Naive thymus-derived CD4-positive, alpha-beta T cell (primary cell): ENCODE measurements at regions not wholly inside any gene's neighbourhood (a gene's known extent, or its start where the extent isn't known, plus 50 kb on each side); places are given as distances from the start of the nearest gene placed in this dataset.

Source experiments
- ATAC-seq: fragments of 150-1000 bp; cut with Tn5 transposase; 2 replicates; pipeline ENCODE4 v1.10.0; 2021; ENCODE audit warnings: mild to moderate bottlenecking, moderate library complexity
- CTCF ChIA-PET: fragments of 350-600 bp; sonication (Branson Sonifier 250); formaldehyde crosslinking; loops from one replicate; lab custom pipeline; 2021; ENCODE audit warnings: antibody characterized with exemption; lab: Charles Lee
- POLR2A ChIA-PET: fragments of 350-600 bp; sonication (Branson Sonifier 250); formaldehyde crosslinking; loops from one replicate; lab custom pipeline; 2021; ENCODE audit warnings: antibody characterized with exemption, inconsistent platforms; lab: Charles Lee
- DNase-seq, 9 donors: peaks; one replicate each; pipeline versions ENCODE4 v3.0.0 to v3.0.0-alpha.2; 2020 to 2022; ENCODE audit warnings: mixed read lengths in 1 of 9
- H3K27ac ChIP-seq: one replicate; pipeline ENCODE4 v1.7.0; 2013; ENCODE audit warnings: mild to moderate bottlenecking, low read depth, low read length, moderate library complexity
- H3K27me3 ChIP-seq, 2 donors: one replicate each; pipeline ENCODE4 v1.7.0; 2013; ENCODE audit warnings: low read length in 2 of 2, mild to moderate bottlenecking in 2 of 2, moderate library complexity in 2 of 2; ENCODE audit not compliant: control insufficient read depth in 2 of 2, insufficient read depth in 2 of 2
- H3K36me3 ChIP-seq, 3 experiments: 1 replicate in 2 of 3; 2 replicates in 1 of 3; pipeline ENCODE4 v1.7.0; 2013; ENCODE audit warnings: low read length in 3 of 3, mild to moderate bottlenecking in 3 of 3, moderate library complexity in 1 of 3; ENCODE audit not compliant: insufficient read depth in 3 of 3, control insufficient read depth in 2 of 3
- H3K4me1 ChIP-seq, 2 donors: one replicate each; pipeline ENCODE4 v1.7.0; 2013; ENCODE audit warnings: low read length in 2 of 2, mild to moderate bottlenecking in 2 of 2, moderate library complexity in 1 of 2; ENCODE audit not compliant: control insufficient read depth in 2 of 2, insufficient read depth in 2 of 2
- H3K4me3 ChIP-seq: 2 replicates; pipeline ENCODE4 v1.7.0; 2013; ENCODE audit warnings: mild to moderate bottlenecking, low read length
- H3K9me3 ChIP-seq, 3 experiments: 1 replicate in 2 of 3; 2 replicates in 1 of 3; pipeline ENCODE4 v1.7.0; 2013; ENCODE audit warnings: low read length in 3 of 3; ENCODE audit not compliant: control insufficient read depth in 2 of 3
- H3K27ac Mint-ChIP-seq, 9 donors: one replicate each; pipeline ENCODE4 v1.8.0; 2020 to 2022; ENCODE audit warnings: mixed read lengths in 9 of 9, mild to moderate bottlenecking in 8 of 9, moderate library complexity in 5 of 9, inconsistent platforms in 2 of 9
- H3K27me3 Mint-ChIP-seq, 5 donors: one replicate each; pipeline ENCODE4 v1.8.0; 2021 to 2022; ENCODE audit warnings: mixed read lengths in 5 of 5, mild to moderate bottlenecking in 1 of 5
- H3K36me3 Mint-ChIP-seq, 5 donors: one replicate each; pipeline ENCODE4 v1.8.0; 2020 to 2022; ENCODE audit warnings: mixed read lengths in 5 of 5, mild to moderate bottlenecking in 3 of 5, inconsistent platforms in 1 of 5
- H3K4me1 Mint-ChIP-seq, 7 donors: one replicate each; pipeline ENCODE4 v1.8.0; 2020 to 2022; ENCODE audit warnings: mixed read lengths in 7 of 7, mild to moderate bottlenecking in 3 of 7, inconsistent platforms in 1 of 7
- H3K4me3 Mint-ChIP-seq, 10 donors: one replicate each; pipeline ENCODE4 v1.8.0; 2020 to 2022; ENCODE audit warnings: mild to moderate bottlenecking in 10 of 10, mixed read lengths in 10 of 10, moderate library complexity in 6 of 10, inconsistent platforms in 2 of 10
- H3K9me3 Mint-ChIP-seq, 11 donors: one replicate each; pipeline ENCODE4 v1.8.0; 2020 to 2022; ENCODE audit warnings: mixed read lengths in 11 of 11, mild to moderate bottlenecking in 4 of 11, inconsistent platforms in 1 of 11, moderate library complexity in 1 of 11
- intact Hi-C, 2 donors: fragments of 100-400 bp; cut with micrococcal nuclease; formaldehyde crosslinking; loops; one replicate each; pipeline ENCODE4 v1.15.1; 2023

- no peaks in the 10 kb centered on the region for H3K9me3 ChIP-seq
- H3K27me3 ChIP-seq = peaks cover 0 to 4% of the 10 kb centered on the region in 2 donors
- ChIA-PET CTCF (interaction anchor here (1.0 to 1.6 kb wide), 2 partner anchors 9 to 14 kb away, joined by 3 to 8 read pairs; no protein-coding TSS in a partner anchor), POLR2A (no interaction called here)
- ATAC-seq = no peak
- H3K4me3 ChIP-seq = no peak overlapping the region
- no peaks in the 10 kb centered on the region for H3K9me3 Mint-ChIP-seq
- intact Hi-C loops = no loop called here
- H3K27ac Mint-ChIP-seq = no peak overlapping the region
- H3K36me3 Mint-ChIP-seq = no peaks in the 10 kb centered on the region
- H3K4me1 Mint-ChIP-seq = no peaks in the 10 kb centered on the region
- no peak overlapping the region for H3K4me3 Mint-ChIP-seq
- H3K27me3 Mint-ChIP-seq = peaks cover 9 to 40% (median 19%) of the 10 kb centered on the region in 5 donors
- no peaks in the 10 kb centered on the region for H3K4me1 ChIP-seq
- no peak for DNase-seq
- no peak overlapping the region for H3K27ac ChIP-seq
- no peaks in the 10 kb centered on the region for H3K36me3 ChIP-seq
These were observed 89.0 kb upstream of the ANKRD34C start for GRCh38 chr15:79193549-79193948.

GRCh38 chr15:79193103-79193502, 89.4 kb upstream of the ANKRD34C start:
- ChIA-PET POLR2A (no interaction called here), CTCF (interaction anchor here (1.0 to 1.6 kb wide), 2 partner anchors 9 to 13 kb away, joined by 3 to 8 read pairs; no protein-coding TSS in a partner anchor)
- Histone ChIP-seq H3K36me3 (no peaks in the 10 kb centered on the region), H3K4me3 (no peak overlapping the region), H3K27ac (no peak overlapping the region), H3K9me3 (no peaks in the 10 kb centered on the region), H3K4me1 (no peaks in the 10 kb centered on the region), H3K27me3 (peaks cover 0 to 4% of the 10 kb centered on the region in 2 donors)
- H3K9me3 Mint-ChIP-seq = no peaks in the 10 kb centered on the region
- H3K27ac Mint-ChIP-seq = no peak overlapping the region
- DNase-seq (no peak), ATAC-seq (no peak)
- peaks cover 9 to 40% (median 19%) of the 10 kb centered on the region in 5 donors for H3K27me3 Mint-ChIP-seq
- H3K4me1 Mint-ChIP-seq = no peaks in the 10 kb centered on the region
- no peak overlapping the region for H3K4me3 Mint-ChIP-seq
- no peaks in the 10 kb centered on the region for H3K36me3 Mint-ChIP-seq
- intact Hi-C loops = no loop called here

GRCh38 chr15:79192462-79193036, 90.0 kb upstream of the ANKRD34C start:
- ChIA-PET CTCF (interaction anchor here (0.9 to 1.6 kb wide), 2 partner anchors 8 to 10 kb away, joined by 3 to 8 read pairs; no protein-coding TSS in a partner anchor), POLR2A (no interaction called here)
- Histone ChIP-seq H3K4me1 (no peaks in the 10 kb centered on the region), H3K4me3 (no peak overlapping the region), H3K36me3 (no peaks in the 10 kb centered on the region), H3K27ac (no peak overlapping the region), H3K27me3 (peaks cover 0 to 4% of the 10 kb centered on the region in 2 donors), H3K9me3 (no peaks in the 10 kb centered on the region)
- Mint-ChIP-seq H3K4me1 (no peaks in the 10 kb centered on the region), H3K36me3 (no peaks in the 10 kb centered on the region), H3K9me3 (no peaks in the 10 kb centered on the region), H3K4me3 (no peak overlapping the region), H3K27ac (no peak overlapping the region), H3K27me3 (peaks cover 9 to 40% (median 19%) of the 10 kb centered on the region in 5 donors)
- no peak for DNase-seq
- ATAC-seq = no peak
- intact Hi-C loops = no loop called here

- CTCF ChIA-PET = interaction anchor here (0.5 kb wide), 1 partner anchor 16 kb away, joined by 3 read pairs; no protein-coding TSS in a partner anchor
These were observed 92.4 kb upstream of the ANKRD34C start for GRCh38 chr15:79190093-79190492.

GRCh38 chr15:79186616-79187015, 95.9 kb upstream of the ANKRD34C start:
- intact Hi-C loops = no loop called here
- Histone ChIP-seq H3K36me3 (no peaks in the 10 kb centered on the region), H3K4me1 (no peaks in the 10 kb centered on the region), H3K9me3 (no peaks in the 10 kb centered on the region), H3K27me3 (no peaks in the 10 kb centered on the region), H3K27ac (no peak overlapping the region), H3K4me3 (no peak overlapping the region)
- Mint-ChIP-seq H3K27me3 (peaks cover 0 to 21% (median 7%) of the 10 kb centered on the region in 5 donors), H3K4me3 (no peak overlapping the region), H3K9me3 (no peaks in the 10 kb centered on the region), H3K4me1 (peaks cover 0 to 4% (median 0%) of the 10 kb centered on the region in 7 donors), H3K36me3 (no peaks in the 10 kb centered on the region), H3K27ac (no peak overlapping the region)
- no peak for ATAC-seq
- ChIA-PET CTCF (interaction anchor here (0.6 kb wide), 1 partner anchor 222 kb away, joined by 4 read pairs; no protein-coding TSS in a partner anchor), POLR2A (no interaction called here)
- DNase-seq = no peak

More at GRCh38 chr15:79190093-79190492, 92.4 kb upstream of the ANKRD34C start:
- H3K4me3 Mint-ChIP-seq = no peak overlapping the region
- POLR2A ChIA-PET = no interaction called here
- Histone ChIP-seq H3K36me3 (no peaks in the 10 kb centered on the region), H3K4me1 (no peaks in the 10 kb centered on the region), H3K27me3 (peaks cover 0 to 4% of the 10 kb centered on the region in 2 donors), H3K9me3 (no peaks in the 10 kb centered on the region), H3K4me3 (no peak overlapping the region), H3K27ac (no peak overlapping the region)
- no peak for DNase-seq
- H3K4me1 Mint-ChIP-seq = peaks cover 0 to 3% (median 0%) of the 10 kb centered on the region in 7 donors
- intact Hi-C loops = no loop called here
- ATAC-seq = no peak
- H3K27me3 Mint-ChIP-seq = peaks cover 3 to 25% (median 9%) of the 10 kb centered on the region in 5 donors
- no peaks in the 10 kb centered on the region for H3K36me3 Mint-ChIP-seq
- no peaks in the 10 kb centered on the region for H3K9me3 Mint-ChIP-seq
- no peak overlapping the region for H3K27ac Mint-ChIP-seq

- Mint-ChIP-seq H3K36me3 (no peaks in the 10 kb centered on the region), H3K4me3 (no peak overlapping the region), H3K27me3 (peaks cover 0 to 14% (median 8%) of the 10 kb centered on the region in 5 donors), H3K27ac (no peak overlapping the region), H3K9me3 (no peaks in the 10 kb centered on the region), H3K4me1 (peaks cover 0 to 4% (median 0%) of the 10 kb centered on the region in 7 donors)
- no peak overlapping the region for H3K27ac ChIP-seq
- no peak overlapping the region for H3K4me3 ChIP-seq
- no peaks in the 10 kb centered on the region for H3K36me3 ChIP-seq
- DNase-seq = peak in 1 of 9 donors; percentile 23
- H3K9me3 ChIP-seq = no peaks in the 10 kb centered on the region
- no peaks in the 10 kb centered on the region for H3K4me1 ChIP-seq
- ChIA-PET POLR2A (no interaction called here), CTCF (interaction anchor here (0.9 to 1.1 kb wide), 5 partner anchors 10 to 564 kb away, joined by 3 to 4 read pairs (median 3); no protein-coding TSS in a partner anchor)
- ATAC-seq = no peak
- no peaks in the 10 kb centered on the region for H3K27me3 ChIP-seq
- intact Hi-C loops = no loop called here
These were observed 94.6 kb upstream of the RASGRF1 start for GRCh38 chr15:79185199-79185598.
